ENCODE measurements at regions not wholly inside any gene's neighbourhood (a gene's known extent, or its start where the extent isn't known, plus 50 kb on each side); places are given as distances from the start of the nearest gene placed in this dataset.

DNA sequence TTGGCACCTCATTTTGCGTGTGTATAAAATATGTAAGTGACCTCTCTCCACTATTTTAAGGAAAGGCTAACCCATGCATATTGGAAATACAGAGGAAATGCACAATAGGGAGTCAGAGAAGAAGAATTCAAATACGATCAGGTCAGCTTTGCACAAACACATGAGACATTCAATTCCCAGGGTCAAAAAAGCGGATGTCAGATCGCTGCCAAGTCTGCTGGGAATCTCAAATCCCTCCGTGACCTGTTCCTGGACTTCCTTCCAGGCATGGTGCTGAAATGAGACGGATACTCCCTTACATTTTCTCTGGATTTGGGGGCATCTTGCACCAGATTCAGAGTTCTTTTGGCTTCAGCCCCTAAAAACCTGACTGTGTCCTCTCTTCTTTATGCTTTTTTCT lies 91.9 kb upstream of the PRKCQ start:
- TF ChIP-seq ZNF274 (IDR thresholded peaks at IDR 0.05; ENCODE audit: low read depth, low read length) (no peak), YY1 (IDR thresholded peaks at IDR 0.05; ENCODE audit: insufficient read depth, insufficient read length) (no peak), SUZ12 (IDR thresholded peaks at IDR 0.05; ENCODE audit: extremely low read depth, insufficient read depth, insufficient read length) (no peak)
- H3K4me1 ChIP-seq (ENCODE audit: insufficient read depth, insufficient read length) = no peaks in the 10 kb centered on the region
- no peak overlapping the region for H3K4me3 ChIP-seq (ENCODE audit: insufficient read length, low read depth)
- H3K9me3 ChIP-seq (ENCODE audit: insufficient read depth, low read length) = no peaks in the 10 kb centered on the region
- no peak overlapping the region for H3K9ac ChIP-seq (ENCODE audit: insufficient read length, low read depth)
- no peak for DNase-seq (ENCODE audit: low read depth, low spot score)
- H3K36me3 ChIP-seq (ENCODE audit: insufficient read depth, insufficient read length, low read length) = no peaks in the 10 kb centered on the region
- no peaks in the 10 kb centered on the region for H3K27me3 ChIP-seq (ENCODE audit: insufficient read depth, insufficient read length)

DNA sequence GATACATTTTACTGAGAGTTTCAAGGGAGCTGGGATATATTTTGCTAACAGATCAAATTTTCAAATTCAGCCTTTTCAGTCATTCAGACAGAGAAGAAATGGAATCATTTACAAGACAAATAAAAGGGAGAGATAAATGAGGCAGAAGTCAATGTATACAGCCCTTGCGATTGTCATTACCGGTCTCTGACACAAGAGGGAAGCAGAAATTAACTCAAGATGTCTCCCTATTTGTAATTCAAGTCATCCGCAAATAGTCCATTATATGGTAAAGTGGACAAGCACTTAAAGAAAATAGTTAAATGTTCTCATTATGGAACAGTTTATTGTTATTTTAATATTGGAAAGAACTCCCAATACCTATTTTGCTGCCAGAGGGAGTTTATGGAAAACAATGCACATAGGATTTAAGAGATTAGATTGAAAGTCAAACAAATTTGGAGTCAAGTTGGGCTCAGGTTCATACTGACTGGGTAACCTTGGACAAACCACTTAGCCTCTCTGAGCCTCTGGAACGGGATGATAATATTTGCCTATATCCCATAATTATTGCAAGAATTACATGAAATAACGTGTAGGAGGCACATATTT lies 89.3 kb upstream of the PRKCQ start:
- no peaks in the 10 kb centered on the region for H3K27me3 ChIP-seq (ENCODE audit: insufficient read depth, insufficient read length)
- peak; percentile 13 for DNase-seq (ENCODE audit: low read depth, low spot score)

DNA sequence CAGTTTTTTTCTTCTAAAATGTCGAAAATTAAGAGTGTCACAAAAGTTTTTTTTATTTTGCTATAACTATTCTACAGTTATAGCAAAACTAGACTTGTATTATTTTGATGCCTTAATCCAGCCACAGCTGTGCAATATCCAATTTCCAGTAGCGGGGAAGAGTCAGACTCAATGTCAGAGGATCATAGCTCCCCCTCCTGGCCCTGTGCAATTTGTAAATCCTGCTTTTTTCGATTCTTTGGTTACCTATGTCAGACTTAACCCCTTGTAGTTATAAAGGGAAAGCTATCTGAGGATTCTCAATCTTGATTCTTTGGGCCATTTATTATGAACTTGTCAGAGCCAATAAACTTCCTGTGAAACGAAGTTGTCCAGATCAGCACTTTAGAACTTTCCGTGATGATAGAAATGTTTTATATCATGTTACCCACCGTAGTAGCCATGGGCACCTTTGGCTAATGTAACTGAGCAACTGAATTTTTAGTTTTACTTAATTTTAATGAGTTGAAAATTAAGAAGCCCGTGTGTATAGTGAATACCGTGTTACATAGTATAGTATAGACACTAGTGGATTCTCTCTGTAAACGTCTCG lies 87.7 kb upstream of the PRKCQ start:
- H3K9ac ChIP-seq (ENCODE audit: insufficient read length, low read depth) = no peak overlapping the region
- no peaks in the 10 kb centered on the region for H3K27me3 ChIP-seq (ENCODE audit: insufficient read depth, insufficient read length)
- DNase-seq (ENCODE audit: low read depth, low spot score) = peak; percentile 15
- no peak overlapping the region for H3K4me3 ChIP-seq (ENCODE audit: insufficient read length, low read depth)
- H3K9me3 ChIP-seq (ENCODE audit: insufficient read depth, low read length) = no peaks in the 10 kb centered on the region
- TF ChIP-seq SUZ12 (IDR thresholded peaks at IDR 0.05; ENCODE audit: extremely low read depth, insufficient read depth, insufficient read length) = no peak
- no peak for TF ChIP-seq ZNF274 (IDR thresholded peaks at IDR 0.05; ENCODE audit: low read depth, low read length)
- TF ChIP-seq YY1 (IDR thresholded peaks at IDR 0.05; ENCODE audit: insufficient read depth, insufficient read length) = no peak
- no peaks in the 10 kb centered on the region for H3K4me1 ChIP-seq (ENCODE audit: insufficient read depth, insufficient read length)
- no peaks in the 10 kb centered on the region for H3K36me3 ChIP-seq (ENCODE audit: insufficient read depth, insufficient read length, low read length)

More for the DNA sequence above, 89.3 kb upstream of the PRKCQ start:
- H3K4me3 ChIP-seq (ENCODE audit: insufficient read length, low read depth) = no peak overlapping the region
- no peak for TF ChIP-seq ZNF274 (IDR thresholded peaks at IDR 0.05; ENCODE audit: low read depth, low read length)
- no peak for TF ChIP-seq SUZ12 (IDR thresholded peaks at IDR 0.05; ENCODE audit: extremely low read depth, insufficient read depth, insufficient read length)
- TF ChIP-seq YY1 (IDR thresholded peaks at IDR 0.05; ENCODE audit: insufficient read depth, insufficient read length) = no peak
- H3K36me3 ChIP-seq (ENCODE audit: insufficient read depth, insufficient read length, low read length) = no peaks in the 10 kb centered on the region
- no peak overlapping the region for H3K9ac ChIP-seq (ENCODE audit: insufficient read length, low read depth)
- H3K4me1 ChIP-seq (ENCODE audit: insufficient read depth, insufficient read length) = no peaks in the 10 kb centered on the region
- no peaks in the 10 kb centered on the region for H3K9me3 ChIP-seq (ENCODE audit: insufficient read depth, low read length)

DNA sequence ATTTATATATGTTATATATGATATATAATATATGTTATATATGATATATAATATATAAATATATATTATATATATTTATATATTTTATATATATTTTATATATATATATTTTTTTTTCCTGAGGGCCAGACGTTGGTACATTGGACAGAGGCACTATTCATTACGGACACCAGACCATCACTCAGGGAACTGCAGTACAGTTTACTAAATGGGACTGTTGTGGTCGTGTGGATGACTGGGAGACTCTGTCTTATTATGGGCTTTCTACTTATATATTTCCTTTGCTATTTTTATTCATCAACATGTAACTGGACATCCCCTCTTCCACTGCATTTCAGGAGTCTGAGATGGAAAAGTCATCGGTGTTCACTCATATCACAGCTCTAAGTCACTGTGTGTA lies 87.1 kb upstream of the PRKCQ start:
- Histone ChIP-seq H3K9ac (ENCODE audit: insufficient read length, low read depth) (no peak overlapping the region), H3K4me3 (ENCODE audit: insufficient read length, low read depth) (no peak overlapping the region), H3K4me1 (ENCODE audit: insufficient read depth, insufficient read length) (no peaks in the 10 kb centered on the region), H3K27me3 (ENCODE audit: insufficient read depth, insufficient read length) (no peaks in the 10 kb centered on the region), H3K36me3 (ENCODE audit: insufficient read depth, insufficient read length, low read length) (no peaks in the 10 kb centered on the region), H3K9me3 (ENCODE audit: insufficient read depth, low read length) (no peaks in the 10 kb centered on the region)
- no peak for DNase-seq (ENCODE audit: low read depth, low spot score)
- TF ChIP-seq SUZ12 (IDR thresholded peaks at IDR 0.05; ENCODE audit: extremely low read depth, insufficient read depth, insufficient read length) (no peak), YY1 (IDR thresholded peaks at IDR 0.05; ENCODE audit: insufficient read depth, insufficient read length) (no peak), ZNF274 (IDR thresholded peaks at IDR 0.05; ENCODE audit: low read depth, low read length) (no peak)

DNA sequence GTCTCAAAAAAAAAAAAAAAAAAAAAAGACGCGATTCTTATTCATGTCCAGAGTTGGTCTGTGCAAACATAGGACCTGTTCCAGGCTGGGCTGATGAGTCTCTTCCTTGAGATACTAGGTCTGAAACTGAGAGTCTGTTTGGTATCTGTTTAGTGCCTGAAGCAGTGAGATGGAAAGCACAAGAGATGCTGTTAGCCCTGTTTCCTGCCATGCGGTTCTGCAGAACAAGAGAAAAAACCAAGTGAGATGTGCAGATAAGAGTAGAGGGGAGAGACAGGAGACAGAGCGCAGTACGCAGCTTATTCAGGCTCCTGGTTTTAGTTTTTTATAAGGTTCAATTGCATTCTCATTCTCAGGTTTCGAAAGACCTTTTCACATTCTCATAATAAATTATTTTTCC lies 85.8 kb upstream of the PRKCQ start:
- H3K9ac ChIP-seq (ENCODE audit: insufficient read length, low read depth) = no peak overlapping the region
- H3K4me3 ChIP-seq (ENCODE audit: insufficient read length, low read depth) = no peak overlapping the region
- TF ChIP-seq ZNF274 (IDR thresholded peaks at IDR 0.05; ENCODE audit: low read depth, low read length) (no peak), SUZ12 (IDR thresholded peaks at IDR 0.05; ENCODE audit: extremely low read depth, insufficient read depth, insufficient read length) (no peak), YY1 (IDR thresholded peaks at IDR 0.05; ENCODE audit: insufficient read depth, insufficient read length) (no peak)
- no peaks in the 10 kb centered on the region for H3K27me3 ChIP-seq (ENCODE audit: insufficient read depth, insufficient read length)
- no peak for DNase-seq (ENCODE audit: low read depth, low spot score)
- no peaks in the 10 kb centered on the region for H3K9me3 ChIP-seq (ENCODE audit: insufficient read depth, low read length)
- no peaks in the 10 kb centered on the region for H3K36me3 ChIP-seq (ENCODE audit: insufficient read depth, insufficient read length, low read length)
- H3K4me1 ChIP-seq (ENCODE audit: insufficient read depth, insufficient read length) = no peaks in the 10 kb centered on the region

DNA sequence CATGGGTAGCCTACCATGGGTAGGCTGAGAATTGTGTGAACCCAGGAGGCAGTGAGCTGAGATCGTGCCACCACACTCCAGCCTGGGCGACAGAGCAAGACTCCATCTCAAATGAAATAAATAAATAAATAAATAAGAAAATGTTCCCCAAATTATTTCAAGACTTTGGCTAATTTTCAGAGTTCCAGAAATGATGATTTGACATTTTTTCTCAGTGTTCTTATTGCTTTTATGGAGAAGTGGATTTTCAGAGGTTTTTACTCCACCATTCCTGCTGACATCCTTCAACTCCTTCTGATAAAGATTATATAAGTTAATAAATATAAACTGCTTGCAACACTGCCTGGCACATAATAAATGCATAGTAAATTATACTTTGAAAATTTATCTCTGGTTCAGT lies 80.4 kb upstream of the PRKCQ start:
- TF ChIP-seq YY1 (IDR thresholded peaks at IDR 0.05; ENCODE audit: insufficient read depth, insufficient read length) (no peak), SUZ12 (IDR thresholded peaks at IDR 0.05; ENCODE audit: extremely low read depth, insufficient read depth, insufficient read length) (no peak), ZNF274 (IDR thresholded peaks at IDR 0.05; ENCODE audit: low read depth, low read length) (no peak)
- no peaks in the 10 kb centered on the region for H3K27me3 ChIP-seq (ENCODE audit: insufficient read depth, insufficient read length)
- DNase-seq (ENCODE audit: low read depth, low spot score) = no peak
- H3K4me1 ChIP-seq (ENCODE audit: insufficient read depth, insufficient read length) = no peaks in the 10 kb centered on the region
- H3K4me3 ChIP-seq (ENCODE audit: insufficient read length, low read depth) = no peak overlapping the region
- H3K9me3 ChIP-seq (ENCODE audit: insufficient read depth, low read length) = no peaks in the 10 kb centered on the region
- no peaks in the 10 kb centered on the region for H3K36me3 ChIP-seq (ENCODE audit: insufficient read depth, insufficient read length, low read length)
- no peak overlapping the region for H3K9ac ChIP-seq (ENCODE audit: insufficient read length, low read depth)

DNA sequence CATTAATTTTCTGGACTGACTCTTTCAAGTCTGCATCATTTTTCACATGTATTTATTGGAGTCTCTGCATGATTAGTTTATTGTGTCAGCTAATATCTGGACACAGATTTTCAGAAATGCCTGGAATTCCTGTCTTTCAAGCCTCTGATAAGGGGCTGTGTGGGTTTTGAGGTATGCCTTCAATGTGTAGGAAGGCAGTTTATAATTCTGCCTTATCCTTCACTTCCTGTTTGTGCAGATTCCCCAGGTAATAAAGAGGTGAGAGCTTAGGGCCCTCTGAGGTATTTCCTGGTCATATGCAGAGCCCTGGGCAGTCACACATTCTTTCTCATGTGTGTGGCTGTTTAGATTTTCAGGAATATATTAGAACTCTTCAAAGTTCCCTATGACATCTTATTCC lies 79.4 kb upstream of the PRKCQ start:
- Histone ChIP-seq H3K36me3 (ENCODE audit: insufficient read depth, insufficient read length, low read length) (no peaks in the 10 kb centered on the region), H3K4me3 (ENCODE audit: insufficient read length, low read depth) (no peak overlapping the region), H3K9me3 (ENCODE audit: insufficient read depth, low read length) (no peaks in the 10 kb centered on the region), H3K9ac (ENCODE audit: insufficient read length, low read depth) (no peak overlapping the region), H3K4me1 (ENCODE audit: insufficient read depth, insufficient read length) (no peaks in the 10 kb centered on the region), H3K27me3 (ENCODE audit: insufficient read depth, insufficient read length) (no peaks in the 10 kb centered on the region)
- DNase-seq (ENCODE audit: low read depth, low spot score) = no peak
- TF ChIP-seq SUZ12 (IDR thresholded peaks at IDR 0.05; ENCODE audit: extremely low read depth, insufficient read depth, insufficient read length) (no peak), ZNF274 (IDR thresholded peaks at IDR 0.05; ENCODE audit: low read depth, low read length) (no peak), YY1 (IDR thresholded peaks at IDR 0.05; ENCODE audit: insufficient read depth, insufficient read length) (no peak)

Data from NT2/D1 (cell line).